A549 (cell line): ENCODE measurements at regions not wholly inside any gene's neighbourhood (a gene's known extent, or its start where the extent isn't known, plus 50 kb on each side); places are given as distances from the start of the nearest gene placed in this dataset.

Experiments used
- ATAC-seq, 2 experiments: fragments of 200-7000 bp in 1 of 2; fragments of >200 bp in 1 of 2; cut with Nextera tagmentation in 1 of 2; cut with Tn5 transposase in 1 of 2; 3 replicates each; pipeline versions ENCODE4 v1.8.0 to v1.9.1; 2018 to 2020; ENCODE audit warnings: mild to moderate bottlenecking in 1 of 2, moderate library complexity in 1 of 2
- CTCF ChIA-PET: fragments of 300-600 bp; sonication (Branson Sonifier 250); formaldehyde crosslinking; extraction: SDS; loops from one replicate; lab custom pipeline; 2021; ENCODE audit warnings: antibody characterized with exemption, inconsistent platforms; lab: Yijun Ruan, JAX
- POLR2A ChIA-PET: fragments of 350-600 bp; formaldehyde crosslinking; extraction: SDS; loops from one replicate; lab custom pipeline; 2021; ENCODE audit warnings: antibody characterized with exemption, inconsistent platforms; lab: Yijun Ruan, JAX
- DNase-seq, 2 experiments: peaks; one replicate each; pipeline versions ENCODE4 v3.0.0 to v3.0.0-alpha.2; 2011 to 2016; ENCODE audit warnings: low read depth in 1 of 2, low spot score in 1 of 2
- FAIRE-seq: peaks from 2 replicates; lab custom pipeline; 2011; peaks lifted over from hg19 to GRCh38; lab: Jason Lieb, UNC
- H3K27ac ChIP-seq, 2 experiments: fragments of >200 bp; sonication (Bioruptor Twin); formaldehyde crosslinking; 3 replicates each; pipeline ENCODE4 v1.5.1; 2016 to 2017
- H3K4me1 ChIP-seq: fragments of >200 bp; sonication (Bioruptor Twin); formaldehyde crosslinking; 3 replicates; pipeline ENCODE4 v1.6.1; 2016
- H3K4me2 ChIP-seq: fragments of >200 bp; sonication (Bioruptor Twin); formaldehyde crosslinking; 3 replicates; pipeline ENCODE4 v1.6.1; 2016
- H3K4me3 ChIP-seq: fragments of >200 bp; sonication (Bioruptor Twin); formaldehyde crosslinking; 3 replicates; pipeline ENCODE4 v1.5.1; 2016
- H3K9me3 ChIP-seq: fragments of >200 bp; sonication (Bioruptor Twin); formaldehyde crosslinking; 3 replicates; pipeline ENCODE4 v1.6.1; 2016
- BHLHE40 ChIP-seq: IDR thresholded peaks from 2 replicates; pipeline ENCODE4 v1.6.1; 2012; ENCODE audit warnings: low read depth, low read length, inconsistent platforms
- EHF ChIP-seq: fragments of 250-450 bp; sonication (Bioruptor Pico); IDR thresholded peaks from 2 replicates; pipeline ENCODE4 v1.5.0; 2020; ENCODE audit warnings: mild to moderate bottlenecking
- EHMT2 ChIP-seq: fragments of 200-600 bp; sonication (generic); IDR thresholded peaks from 2 replicates; pipeline ENCODE4 v1.6.1; 2016; ENCODE audit warnings: antibody characterized with exemption, low read depth, mild to moderate bottlenecking, moderate library complexity
- ESRRA ChIP-seq: fragments of 150-350 bp; IDR thresholded peaks from 2 replicates; pipeline ENCODE4 v1.6.1; 2014; ENCODE audit warnings: mild to moderate bottlenecking, low read length, borderline replicate concordance
- FOXS1 ChIP-seq: fragments of 250-450 bp; sonication (Bioruptor Pico); IDR thresholded peaks from 2 replicates; pipeline ENCODE4 v1.5.0; 2020; ENCODE audit warnings: mild to moderate bottlenecking, moderate library complexity
- HOXA7 ChIP-seq: fragments of 250-450 bp; sonication (Bioruptor Pico); IDR thresholded peaks from 2 replicates; pipeline ENCODE4 v1.5.0; 2020; ENCODE audit warnings: mild to moderate bottlenecking, moderate library complexity
- HOXB5 ChIP-seq: fragments of 250-450 bp; sonication (Bioruptor Pico); IDR thresholded peaks from 2 replicates; pipeline ENCODE4 v1.5.0; 2020; ENCODE audit warnings: mild to moderate bottlenecking, moderate library complexity
- JUN ChIP-seq, 2 experiments: fragments of >200 bp; sonication (Bioruptor Twin); formaldehyde crosslinking; IDR thresholded peaks; 2 replicates in 1 of 2; 3 replicates in 1 of 2; pipeline ENCODE4 v1.6.1; 2016 to 2017
- JUNB ChIP-seq: fragments of >200 bp; sonication (Bioruptor Twin); formaldehyde crosslinking; IDR thresholded peaks from 2 replicates; pipeline ENCODE4 v1.6.1; 2016
- KDM5A ChIP-seq: fragments of 200-600 bp; sonication (generic); IDR thresholded peaks from 2 replicates; pipeline ENCODE4 v1.6.1; 2016; ENCODE audit warnings: antibody characterized with exemption, mild to moderate bottlenecking
- MAFK ChIP-seq: fragments of 450-650 bp; IDR thresholded peaks from 2 replicates; pipeline ENCODE4 v1.6.1; 2014; ENCODE audit not compliant: partially characterized antibody
- MAZ ChIP-seq: fragments of 150-350 bp; IDR thresholded peaks from 2 replicates; pipeline ENCODE4 v1.6.1; 2014; ENCODE audit warnings: antibody characterized with exemption, low read depth, low read length, borderline replicate concordance
- MYC ChIP-seq: IDR thresholded peaks from 2 replicates; pipeline ENCODE4 v1.6.1; 2012; ENCODE audit warnings: mild to moderate bottlenecking, inconsistent platforms, low read length, improper control_type of control experiment, borderline replicate concordance
- NFE2L2 ChIP-seq: fragments of 150-350 bp; conservative IDR thresholded peaks from 2 replicates; pipeline ENCODE4 v1.6.1; 2014; ENCODE audit warnings: low read length
- NPAS2 ChIP-seq: fragments of 250-450 bp; sonication (Bioruptor Pico); IDR thresholded peaks from 2 replicates; pipeline ENCODE4 v1.8.0; 2022; ENCODE audit warnings: mild to moderate bottlenecking, moderate library complexity, borderline replicate concordance
- POLR2AphosphoS2 ChIP-seq: conservative IDR thresholded peaks from 2 replicates; pipeline ENCODE4 v1.6.1; 2012; ENCODE audit warnings: low read length, improper control_type of control experiment, inconsistent platforms
- RARB ChIP-seq: fragments of 250-450 bp; sonication (Bioruptor Pico); IDR thresholded peaks from 2 replicates; pipeline ENCODE4 v1.8.0; 2021; ENCODE audit warnings: mild to moderate bottlenecking, moderate library complexity
- RFX5 ChIP-seq: fragments of 450-650 bp; IDR thresholded peaks from 2 replicates; pipeline ENCODE4 v1.7.1; 2014; ENCODE audit warnings: antibody characterized with exemption, mild to moderate bottlenecking, moderate library complexity
- RNF2 ChIP-seq: fragments of 200-600 bp; sonication (generic); IDR thresholded peaks from 2 replicates; pipeline ENCODE4 v1.6.1; 2016; ENCODE audit warnings: low read depth, mild to moderate bottlenecking, antibody characterized with exemption, moderate library complexity, borderline replicate concordance
- SREBF2 ChIP-seq: fragments of 450-650 bp; IDR thresholded peaks from 2 replicates; pipeline ENCODE4 v1.6.1; 2014; ENCODE audit warnings: mild to moderate bottlenecking, moderate library complexity
- ZNF302 ChIP-seq: fragments of 250-450 bp; sonication (Bioruptor Pico); IDR thresholded peaks from 2 replicates; pipeline ENCODE4 v1.9.0; 2021; ENCODE audit warnings: inconsistent platforms, mild to moderate bottlenecking, moderate library complexity
- WGBS: methylation state at CpG from one replicate; pipeline ENCODE4 v1.1.6; 2017; ENCODE audit errors: missing lambda C conversion rate; 5-methylcytosine and 5-hydroxymethylcytosine counted together
- TF ChIP-seq, protein P1 (sequence below): fragments of >200 bp; sonication (Bioruptor Twin); formaldehyde crosslinking; IDR thresholded peaks from 3 replicates; pipeline ENCODE4 v1.6.1; 2016
- TF ChIP-seq, protein P2 (sequence below): fragments of >200 bp; sonication (Bioruptor Twin); formaldehyde crosslinking; IDR thresholded peaks from 3 replicates; pipeline ENCODE4 v1.5.1; 2016
- TF ChIP-seq, protein P3 (sequence below): IDR thresholded peaks from 2 replicates; pipeline ENCODE4 v1.6.1; 2012

DNA sequence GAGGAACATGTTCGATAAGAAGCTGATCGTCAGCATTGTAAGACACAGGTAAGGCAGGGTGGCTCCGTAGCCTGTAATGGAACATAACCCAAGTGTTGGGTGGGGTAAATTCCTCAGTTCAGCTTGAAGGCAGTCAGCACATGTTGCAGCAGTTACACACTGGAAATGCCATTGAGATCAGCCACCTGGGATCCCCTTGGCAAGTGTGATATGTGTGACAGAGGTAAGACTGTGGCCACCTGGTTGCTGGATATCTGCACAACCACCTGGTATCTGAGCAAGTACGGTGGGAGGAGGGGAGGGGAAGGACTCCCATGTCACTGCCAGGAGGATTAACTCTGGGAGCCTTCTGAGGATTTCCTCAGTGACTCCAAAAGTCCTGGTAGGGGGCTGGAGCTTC, 158.0 kb upstream of the CAND1 start:
- TF ChIP-seq HOXA7 = no peak
- no peak for TF ChIP-seq MAFK
- TF ChIP-seq, all 56 proteins: peak for 0
- H3K4me3 ChIP-seq = no peak overlapping the region
- CTCF ChIA-PET = no interaction called here
- WGBS = 42% methylated on average over 4 of the region's 4 CpGs
- H3K9me3 ChIP-seq = peaks cover 16% of the 10 kb centered on the region
- no peak overlapping the region for H3K4me2 ChIP-seq
- FAIRE-seq (no peak), ATAC-seq (no peak), DNase-seq (no peak)
- H3K27ac ChIP-seq = no peak overlapping the region
- POLR2A ChIA-PET = no interaction called here
- H3K4me1 ChIP-seq = no peaks in the 10 kb centered on the region

DNA sequence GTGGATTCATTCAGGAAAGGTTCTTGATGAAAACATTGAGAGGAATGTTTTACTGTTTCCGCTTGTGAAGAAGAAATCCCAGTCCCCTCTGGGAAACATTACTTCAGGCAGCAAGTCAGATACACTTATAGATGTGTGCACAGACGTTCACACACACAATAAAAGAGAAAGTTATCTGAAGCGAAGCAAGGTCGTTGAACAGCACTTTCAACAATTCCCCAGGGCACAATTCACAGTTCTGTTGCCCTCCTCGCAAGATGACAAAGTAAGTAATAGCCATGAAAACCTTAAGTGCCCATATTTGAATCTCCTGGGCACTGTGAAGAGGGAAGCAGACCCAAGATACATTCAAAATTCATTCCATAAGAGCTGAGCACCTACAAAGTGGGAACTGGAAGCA, 156.6 kb upstream of the CAND1 start:
- no peak for ATAC-seq
- Histone ChIP-seq H3K9me3 (peaks cover 5% of the 10 kb centered on the region), H3K27ac (no peak overlapping the region), H3K4me2 (no peak overlapping the region), H3K4me1 (no peaks in the 10 kb centered on the region), H3K4me3 (no peak overlapping the region)
- DNase-seq = no peak
- ChIA-PET CTCF (no interaction called here), POLR2A (no interaction called here)
- WGBS = 23% methylated on average over 5 of the region's 5 CpGs
- TF ChIP-seq SREBF2 (no peak), MAFK (no peak), JUN (IDR thresholded peaks at IDR 0.05) (no peak), JUNB (no peak), MYC (no peak), NPAS2 (CRISPR knock-in tag) (no peak), ESRRA (no peak), MAZ (no peak), ZNF302 (CRISPR knock-in tag) (no peak), RNF2 (no peak), NFE2L2 (no peak), FOXS1 (CRISPR knock-in tag) (no peak), EHMT2 (no peak)
- FAIRE-seq = no peak

DNA sequence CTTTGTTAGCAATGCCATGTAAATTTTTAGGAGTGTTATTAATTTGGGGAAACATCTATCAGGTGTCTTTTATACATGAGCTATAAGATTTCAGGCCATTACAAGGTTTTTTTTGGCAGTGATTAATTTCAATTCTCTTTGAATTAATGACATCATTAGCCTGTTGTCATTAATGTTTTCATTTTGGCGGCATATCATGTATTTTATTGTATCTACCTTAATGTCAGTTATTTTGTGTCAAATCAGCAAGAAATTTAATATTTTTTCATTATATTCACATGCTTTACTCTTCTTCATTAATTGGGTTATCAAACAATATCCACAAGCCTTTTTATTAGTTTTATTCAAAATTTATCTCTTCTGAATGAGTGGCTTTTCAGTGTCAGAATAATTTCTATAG, 153.0 kb upstream of the CAND1 start:
- no peak for DNase-seq
- no peak overlapping the region for H3K4me2 ChIP-seq
- H3K4me3 ChIP-seq = no peak overlapping the region
- peak; percentile 64 for TF ChIP-seq MAFK
- TF ChIP-seq, protein P1, sequence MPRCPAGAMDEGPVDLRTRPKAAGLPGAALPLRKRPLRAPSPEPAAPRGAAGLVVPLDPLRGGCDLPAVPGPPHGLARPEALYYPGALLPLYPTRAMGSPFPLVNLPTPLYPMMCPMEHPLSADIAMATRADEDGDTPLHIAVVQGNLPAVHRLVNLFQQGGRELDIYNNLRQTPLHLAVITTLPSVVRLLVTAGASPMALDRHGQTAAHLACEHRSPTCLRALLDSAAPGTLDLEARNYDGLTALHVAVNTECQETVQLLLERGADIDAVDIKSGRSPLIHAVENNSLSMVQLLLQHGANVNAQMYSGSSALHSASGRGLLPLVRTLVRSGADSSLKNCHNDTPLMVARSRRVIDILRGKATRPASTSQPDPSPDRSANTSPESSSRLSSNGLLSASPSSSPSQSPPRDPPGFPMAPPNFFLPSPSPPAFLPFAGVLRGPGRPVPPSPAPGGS = no peak
- no peak for TF ChIP-seq RARB (CRISPR knock-in tag)
- ChIA-PET CTCF (no interaction called here), POLR2A (no interaction called here)
- WGBS = 7% methylated on average over 1 of the region's 1 CpG
- no peaks in the 10 kb centered on the region for H3K9me3 ChIP-seq
- FAIRE-seq = no peak
- no peak for ATAC-seq
- H3K4me1 ChIP-seq = no peaks in the 10 kb centered on the region
- H3K27ac ChIP-seq = no peak overlapping the region

DNA sequence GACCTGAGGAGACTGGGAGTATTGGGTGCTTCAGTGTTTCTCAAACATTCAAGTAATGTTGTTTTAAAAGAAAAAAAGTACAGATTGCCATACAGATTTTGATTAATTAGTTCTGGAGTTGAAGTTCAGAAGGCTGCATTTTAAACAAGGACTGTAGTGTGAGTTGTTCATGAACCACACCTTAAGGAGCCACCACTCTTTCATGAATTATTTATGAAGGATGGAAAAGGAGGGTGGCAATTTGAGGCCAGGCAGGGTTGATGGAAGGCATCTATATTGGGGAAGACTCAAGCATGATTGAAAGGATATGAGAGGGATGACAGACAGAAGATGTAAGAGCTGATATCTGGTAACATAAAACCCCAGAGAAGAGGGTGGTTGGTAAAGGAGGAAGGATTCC, 146.6 kb upstream of the CAND1 start:
- ChIA-PET POLR2A (no interaction called here), CTCF (no interaction called here)
- ATAC-seq (no peak), FAIRE-seq (no peak), DNase-seq (no peak)
- H3K9me3 ChIP-seq = no peaks in the 10 kb centered on the region
- no peaks in the 10 kb centered on the region for H3K4me1 ChIP-seq
- H3K4me2 ChIP-seq = no peak overlapping the region
- no peak overlapping the region for H3K27ac ChIP-seq
- H3K4me3 ChIP-seq = no peak overlapping the region
- TF ChIP-seq, protein P2, sequence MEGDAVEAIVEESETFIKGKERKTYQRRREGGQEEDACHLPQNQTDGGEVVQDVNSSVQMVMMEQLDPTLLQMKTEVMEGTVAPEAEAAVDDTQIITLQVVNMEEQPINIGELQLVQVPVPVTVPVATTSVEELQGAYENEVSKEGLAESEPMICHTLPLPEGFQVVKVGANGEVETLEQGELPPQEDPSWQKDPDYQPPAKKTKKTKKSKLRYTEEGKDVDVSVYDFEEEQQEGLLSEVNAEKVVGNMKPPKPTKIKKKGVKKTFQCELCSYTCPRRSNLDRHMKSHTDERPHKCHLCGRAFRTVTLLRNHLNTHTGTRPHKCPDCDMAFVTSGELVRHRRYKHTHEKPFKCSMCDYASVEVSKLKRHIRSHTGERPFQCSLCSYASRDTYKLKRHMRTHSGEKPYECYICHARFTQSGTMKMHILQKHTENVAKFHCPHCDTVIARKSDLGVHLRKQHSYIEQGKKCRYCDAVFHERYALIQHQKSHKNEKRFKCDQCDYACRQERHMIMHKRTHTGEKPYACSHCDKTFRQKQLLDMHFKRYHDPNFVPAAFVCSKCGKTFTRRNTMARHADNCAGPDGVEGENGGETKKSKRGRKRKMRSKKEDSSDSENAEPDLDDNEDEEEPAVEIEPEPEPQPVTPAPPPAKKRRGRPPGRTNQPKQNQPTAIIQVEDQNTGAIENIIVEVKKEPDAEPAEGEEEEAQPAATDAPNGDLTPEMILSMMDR = no peak
- no peak for TF ChIP-seq HOXA7
- TF ChIP-seq BHLHE40 = no peak
- TF ChIP-seq, protein P3, sequence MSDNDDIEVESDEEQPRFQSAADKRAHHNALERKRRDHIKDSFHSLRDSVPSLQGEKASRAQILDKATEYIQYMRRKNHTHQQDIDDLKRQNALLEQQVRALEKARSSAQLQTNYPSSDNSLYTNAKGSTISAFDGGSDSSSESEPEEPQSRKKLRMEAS = no peak
- no peak for TF ChIP-seq POLR2AphosphoS2
- TF ChIP-seq RARB (CRISPR knock-in tag) = no peak
- TF ChIP-seq KDM5A = no peak
- TF ChIP-seq EHF = no peak
- TF ChIP-seq NFE2L2 = no peak
- no peak for TF ChIP-seq FOXS1 (CRISPR knock-in tag)
- no peak for TF ChIP-seq RFX5
- no peak for TF ChIP-seq HOXB5
